Upper lobe of left lung (tissue), 6 donors: ENCODE measurements at regions not wholly inside any gene's neighbourhood (a gene's known extent, or its start where the extent isn't known, plus 50 kb on each side); places are given as distances from the start of the nearest gene placed in this dataset.

Source experiments
- ATAC-seq, 2 donors: fragments of 200-7000 bp; cut with Tn5 transposase; one replicate each; pipeline ENCODE4 v1.9.1; 2022; ENCODE audit warnings: mild to moderate bottlenecking in 2 of 2, moderate library complexity in 2 of 2; ENCODE audit not compliant: low FRiP score in 2 of 2
- DNase-seq, 2 donors: peaks; one replicate each; pipeline ENCODE4 v3.0.0-alpha.2; 2019 to 2020
- H3K27ac ChIP-seq, 4 donors: fragments of 200-600 bp; sonication (generic); one replicate each; pipeline ENCODE4 v1.5.1; 2016 to 2019
- H3K27me3 ChIP-seq, 4 donors: fragments of 200-600 bp; sonication (generic); one replicate each; pipeline ENCODE4 v1.5.1; 2017 to 2019
- H3K36me3 ChIP-seq, 4 donors: fragments of 200-600 bp; sonication (generic); one replicate each; pipeline ENCODE4 v1.5.1; 2016 to 2019
- H3K4me1 ChIP-seq, 4 donors: fragments of 200-600 bp; sonication (generic); one replicate each; pipeline ENCODE4 v1.5.1; 2018 to 2019
- H3K4me3 ChIP-seq, 4 donors: fragments of 200-600 bp; sonication (generic); one replicate each; pipeline ENCODE4 v1.5.1; 2017 to 2019; ENCODE audit warnings: mild to moderate bottlenecking in 2 of 4, moderate library complexity in 1 of 4
- H3K9me3 ChIP-seq, 4 donors: fragments of 200-600 bp; sonication (generic); one replicate each; pipeline ENCODE4 v1.5.1; 2018 to 2019
- EP300 ChIP-seq, 4 donors: sonication (generic); formaldehyde crosslinking; IDR thresholded peaks; one replicate each; pipeline ENCODE4 v1.5.1; 2017; ENCODE audit warnings: antibody characterized with exemption in 4 of 4, control low read depth in 2 of 4
- POLR2A ChIP-seq, 4 donors: fragments of 450-650 bp; IDR thresholded peaks; one replicate each; pipeline ENCODE4 v1.5.1; 2016 to 2017; ENCODE audit warnings: antibody characterized with exemption in 4 of 4, mild to moderate bottlenecking in 2 of 4
- POLR2AphosphoS5 ChIP-seq, 2 donors: sonication (generic); formaldehyde crosslinking; IDR thresholded peaks; one replicate each; pipeline ENCODE4 v1.5.1; 2017; ENCODE audit warnings: antibody characterized with exemption in 2 of 2
- WGBS, 2 donors: methylation state at CpG; one replicate each; pipeline ENCODE4 v1.1.5; 2017 to 2018; 5-methylcytosine and 5-hydroxymethylcytosine counted together
- TF ChIP-seq, protein P1 (sequence below), 6 experiments: fragments of 450-650 bp in 4 of 6; fragments of 200-600 bp in 2 of 6; sonication (generic) in 2 of 6; IDR thresholded peaks; one replicate each; pipeline ENCODE4 v1.5.1; 2016 to 2019; ENCODE audit warnings: antibody characterized with exemption in 6 of 6
- donor health status: DM: no; HTN: no; CAD: no; lungs with moderate emphysema.
- donor health status: DM: no; HTN: yes; CAD: no; lungs with severe emphysema.

DNA sequence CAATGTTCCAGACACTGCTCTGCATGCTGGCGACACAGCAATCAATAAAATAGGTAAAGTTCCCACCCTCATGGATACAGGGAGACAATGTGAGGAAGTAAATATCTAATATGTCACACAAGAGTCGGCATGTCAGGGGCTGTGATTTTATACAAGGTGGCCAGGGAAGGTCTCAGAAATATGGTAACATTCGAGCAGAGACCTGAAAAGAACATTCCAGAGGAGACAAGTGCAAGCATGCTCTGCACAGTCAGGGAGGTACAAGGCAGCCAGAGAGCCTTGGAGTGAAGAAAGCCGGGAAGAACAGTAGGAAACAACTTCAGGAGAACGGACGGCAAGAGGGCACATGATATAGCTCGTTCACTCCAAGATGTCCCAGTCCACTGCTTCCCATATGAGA is 89.2 kb upstream of the ZNF462 start:
- TF ChIP-seq EP300 (IDR thresholded peaks at IDR 0.05) (no peak), POLR2AphosphoS5 (IDR thresholded peaks at IDR 0.05) (no peak), POLR2A (IDR thresholded peaks at IDR 0.05) (no peak)
- TF ChIP-seq, protein P1, sequence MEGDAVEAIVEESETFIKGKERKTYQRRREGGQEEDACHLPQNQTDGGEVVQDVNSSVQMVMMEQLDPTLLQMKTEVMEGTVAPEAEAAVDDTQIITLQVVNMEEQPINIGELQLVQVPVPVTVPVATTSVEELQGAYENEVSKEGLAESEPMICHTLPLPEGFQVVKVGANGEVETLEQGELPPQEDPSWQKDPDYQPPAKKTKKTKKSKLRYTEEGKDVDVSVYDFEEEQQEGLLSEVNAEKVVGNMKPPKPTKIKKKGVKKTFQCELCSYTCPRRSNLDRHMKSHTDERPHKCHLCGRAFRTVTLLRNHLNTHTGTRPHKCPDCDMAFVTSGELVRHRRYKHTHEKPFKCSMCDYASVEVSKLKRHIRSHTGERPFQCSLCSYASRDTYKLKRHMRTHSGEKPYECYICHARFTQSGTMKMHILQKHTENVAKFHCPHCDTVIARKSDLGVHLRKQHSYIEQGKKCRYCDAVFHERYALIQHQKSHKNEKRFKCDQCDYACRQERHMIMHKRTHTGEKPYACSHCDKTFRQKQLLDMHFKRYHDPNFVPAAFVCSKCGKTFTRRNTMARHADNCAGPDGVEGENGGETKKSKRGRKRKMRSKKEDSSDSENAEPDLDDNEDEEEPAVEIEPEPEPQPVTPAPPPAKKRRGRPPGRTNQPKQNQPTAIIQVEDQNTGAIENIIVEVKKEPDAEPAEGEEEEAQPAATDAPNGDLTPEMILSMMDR (IDR thresholded peaks at IDR 0.05): no peak
- 69 to 81% methylated on average over 7 of the region's 7 CpGs for WGBS, 2 donors
- Histone ChIP-seq H3K27me3 (no peaks in the 10 kb centered on the region), H3K36me3 (no peaks in the 10 kb centered on the region), H3K27ac (no peak overlapping the region), H3K9me3 (no peaks in the 10 kb centered on the region), H3K4me1 (no peaks in the 10 kb centered on the region), H3K4me3 (no peak overlapping the region)
- ATAC-seq (no peak), DNase-seq (no peak)

DNA sequence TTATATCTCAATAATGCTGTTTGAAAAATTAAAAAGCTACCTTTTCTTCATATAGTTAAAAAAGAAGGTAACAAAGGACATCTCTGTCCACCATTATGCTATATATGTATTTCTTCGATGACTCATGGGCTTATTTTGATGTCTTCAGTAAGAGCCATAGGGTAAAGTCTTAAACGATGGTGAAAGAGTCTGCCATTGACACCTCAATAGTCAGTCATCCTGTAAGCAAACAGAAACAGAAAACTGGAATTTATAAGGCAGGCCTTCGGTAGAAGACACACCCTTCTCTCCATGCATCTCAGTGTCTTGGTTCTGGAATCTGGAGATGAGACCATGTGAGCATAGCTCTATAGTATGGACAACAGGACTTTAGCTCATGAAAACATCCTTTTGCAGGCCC is 87.0 kb upstream of the ZNF462 start:
- Histone ChIP-seq H3K4me1 (no peaks in the 10 kb centered on the region), H3K27me3 (no peaks in the 10 kb centered on the region), H3K4me3 (no peak overlapping the region), H3K9me3 (no peaks in the 10 kb centered on the region), H3K36me3 (no peaks in the 10 kb centered on the region), H3K27ac (no peak overlapping the region)
- WGBS, 2 donors: 92 to 97% methylated on average over 3 of the region's 3 CpGs
- DNase-seq (no peak), ATAC-seq (no peak)
- TF ChIP-seq, protein P1 (IDR thresholded peaks at IDR 0.05): no peak
- TF ChIP-seq EP300 (IDR thresholded peaks at IDR 0.05): no peak
- TF ChIP-seq POLR2A (IDR thresholded peaks at IDR 0.05): no peak
- TF ChIP-seq POLR2AphosphoS5 (IDR thresholded peaks at IDR 0.05): no peak

DNA sequence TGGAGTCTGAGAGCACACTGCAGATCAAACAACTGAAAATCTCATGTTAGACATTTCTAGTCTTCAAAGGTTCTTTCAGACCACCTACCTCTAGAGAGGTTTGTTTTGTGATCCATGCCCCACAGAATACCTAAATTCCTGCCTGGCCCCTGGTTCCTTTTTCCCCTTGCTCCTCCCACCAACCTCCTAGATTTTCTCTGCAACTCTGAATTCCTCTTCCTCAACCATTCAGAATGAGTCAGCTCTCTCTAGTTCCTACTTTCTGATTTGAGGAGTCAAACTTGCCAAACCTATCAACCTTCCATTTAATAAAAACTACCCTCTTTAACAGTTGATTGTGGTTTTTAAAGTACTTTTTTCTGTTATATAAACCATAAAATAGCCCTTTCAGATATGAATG is 83.2 kb upstream of the ZNF462 start:
- TF ChIP-seq POLR2A (IDR thresholded peaks at IDR 0.05): no peak
- TF ChIP-seq EP300 (IDR thresholded peaks at IDR 0.05): no peak
- TF ChIP-seq POLR2AphosphoS5 (IDR thresholded peaks at IDR 0.05): no peak
- TF ChIP-seq, protein P1 (IDR thresholded peaks at IDR 0.05): no peak
- DNase-seq (no peak), ATAC-seq (no peak)
- Histone ChIP-seq H3K4me3 (no peak overlapping the region), H3K4me1 (no peaks in the 10 kb centered on the region), H3K27ac (no peak overlapping the region), H3K9me3 (no peaks in the 10 kb centered on the region), H3K36me3 (no peaks in the 10 kb centered on the region), H3K27me3 (no peaks in the 10 kb centered on the region)

DNA sequence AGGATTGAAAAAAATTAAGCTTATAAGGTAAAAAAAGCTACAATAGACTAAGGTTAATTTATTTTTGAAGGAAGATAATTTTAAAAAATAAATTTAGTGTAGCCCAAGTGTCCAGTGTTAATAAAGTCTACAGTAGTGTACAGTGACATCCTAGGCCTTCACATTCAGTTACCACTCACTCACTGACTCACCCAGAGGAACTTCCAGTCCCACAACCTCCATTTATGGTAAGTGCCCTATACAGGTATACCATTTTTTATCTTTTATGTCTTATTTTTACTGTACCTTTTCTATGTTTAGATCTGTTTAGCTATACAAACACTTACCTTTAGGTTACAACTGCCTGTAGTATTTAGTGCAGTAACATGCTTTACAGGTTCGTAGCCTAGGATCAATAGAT is 79.8 kb upstream of the ZNF462 start:
- H3K9me3 ChIP-seq: no peaks in the 10 kb centered on the region
- DNase-seq: no peak
- no peak overlapping the region for H3K4me3 ChIP-seq
- no peaks in the 10 kb centered on the region for H3K4me1 ChIP-seq
- WGBS, 2 donors: 88 to 97% methylated on average over 1 of the region's 1 CpG
- H3K27ac ChIP-seq: no peak overlapping the region
- no peaks in the 10 kb centered on the region for H3K27me3 ChIP-seq
- ATAC-seq: no peak
- no peak for TF ChIP-seq POLR2AphosphoS5 (IDR thresholded peaks at IDR 0.05)
- TF ChIP-seq, protein P1 (IDR thresholded peaks at IDR 0.05): no peak
- TF ChIP-seq EP300 (IDR thresholded peaks at IDR 0.05): no peak
- TF ChIP-seq POLR2A (IDR thresholded peaks at IDR 0.05): no peak
- H3K36me3 ChIP-seq: no peaks in the 10 kb centered on the region

DNA sequence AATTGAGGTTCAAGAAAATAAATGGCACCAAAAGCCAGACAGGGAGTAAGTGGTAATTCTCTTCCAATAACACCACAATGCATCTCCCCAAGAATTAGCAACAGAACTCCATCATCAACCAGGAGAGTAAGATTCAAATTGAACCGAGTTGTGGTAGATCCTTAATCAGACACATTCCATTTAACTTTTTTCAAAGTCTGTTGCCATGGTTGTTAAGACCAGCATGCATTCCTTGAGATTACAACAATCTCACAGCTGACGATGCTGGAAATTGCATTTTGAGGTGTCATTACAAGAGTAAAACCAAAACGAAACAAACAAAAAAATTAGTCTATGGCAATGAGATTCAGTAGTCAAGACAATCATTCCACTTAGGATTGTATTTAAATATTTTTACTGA is 78.9 kb upstream of the ZNF462 start:
- H3K4me1 ChIP-seq: no peaks in the 10 kb centered on the region
- no peaks in the 10 kb centered on the region for H3K27me3 ChIP-seq
- TF ChIP-seq, protein P1 (IDR thresholded peaks at IDR 0.05): no peak
- no peak for TF ChIP-seq POLR2A (IDR thresholded peaks at IDR 0.05)
- no peak for TF ChIP-seq EP300 (IDR thresholded peaks at IDR 0.05)
- no peak for TF ChIP-seq POLR2AphosphoS5 (IDR thresholded peaks at IDR 0.05)
- DNase-seq (no peak), ATAC-seq (no peak)
- WGBS, 2 donors: 72 to 81% methylated on average over 3 of the region's 3 CpGs
- no peaks in the 10 kb centered on the region for H3K36me3 ChIP-seq
- no peak overlapping the region for H3K27ac ChIP-seq
- H3K4me3 ChIP-seq: no peak overlapping the region
- H3K9me3 ChIP-seq: no peaks in the 10 kb centered on the region
